IMR-90 (cell line): ENCODE measurements at regions not wholly inside any gene's neighbourhood (a gene's known extent, or its start where the extent isn't known, plus 50 kb on each side); places are given as distances from the start of the nearest gene placed in this dataset.

ENCODE experiments used
- ATAC-seq: fragments of 200-7000 bp; cut with Tn5 transposase; 2 replicates; pipeline ENCODE4 v1.9.1; 2020; ENCODE audit warnings: low read depth, mild to moderate bottlenecking, moderate library complexity
- BruUV-seq: library from RNA; stranded (reverse); fragments of 400-500 nt; replicated peaks from 2 replicates; lab custom pipeline; 2021; lab: Mats Ljungman, UMichigan
- CTCF ChIA-PET: fragments of 300-600 bp; formaldehyde crosslinking; extraction: SDS; loops from one replicate; lab custom pipeline; 2021; ENCODE audit warnings: antibody characterized with exemption; lab: Yijun Ruan, JAX
- POLR2A ChIA-PET: fragments of 300-600 bp; sonication (Branson Sonifier 250); formaldehyde crosslinking; loops from one replicate; lab custom pipeline; 2022; ENCODE audit warnings: antibody characterized with exemption; ENCODE audit not compliant: unreplicated experiment; lab: Charles Lee
- DNase-seq: peaks from one replicate; pipeline ENCODE4 v3.0.0; 2013
- H2AFZ ChIP-seq: replicated peaks from 2 replicates; pipeline ENCODE3; 2013; ENCODE audit warnings: low read length, mild to moderate bottlenecking; ENCODE audit not compliant: poor library complexity
- H2AK5ac ChIP-seq: 2 replicates; pipeline ENCODE4 v1.6.1; 2013; ENCODE audit warnings: low read depth, low read length, inconsistent platforms
- H2AK9ac ChIP-seq: replicated peaks from 2 replicates; pipeline ENCODE3; 2013; ENCODE audit warnings: mild to moderate bottlenecking, low read depth, low read length, moderate library complexity; ENCODE audit not compliant: poor library complexity
- H2BK120ac ChIP-seq: 2 replicates; pipeline ENCODE4 v1.6.1; 2013; ENCODE audit warnings: low read depth, low read length, inconsistent platforms
- H2BK15ac ChIP-seq: 3 replicates; pipeline ENCODE4 v1.6.1; 2013; ENCODE audit warnings: low read depth, low read length, inconsistent platforms
- H2BK20ac ChIP-seq: 2 replicates; pipeline ENCODE4 v1.6.1; 2013; ENCODE audit warnings: low read depth, mild to moderate bottlenecking, inconsistent platforms, low read length, moderate library complexity
- H2BK5ac ChIP-seq: 2 replicates; pipeline ENCODE4 v1.6.1; 2013; ENCODE audit warnings: mild to moderate bottlenecking, low read depth, low read length, inconsistent platforms; ENCODE audit not compliant: poor library complexity, severe bottlenecking
- H3K14ac ChIP-seq: replicated peaks from 2 replicates; pipeline ENCODE4 v1.6.1; 2013; ENCODE audit warnings: low read depth, low read length, inconsistent platforms
- H3K18ac ChIP-seq: 2 replicates; pipeline ENCODE4 v1.6.1; 2013; ENCODE audit warnings: low read depth, low read length, control low read depth
- H3K23ac ChIP-seq: 2 replicates; pipeline ENCODE4 v1.6.1; 2013; ENCODE audit warnings: low read depth, low read length, inconsistent platforms
- H3K27ac ChIP-seq: 2 replicates; pipeline ENCODE4 v1.5.1; 2013; ENCODE audit warnings: mild to moderate bottlenecking, control low read depth, low read length; ENCODE audit not compliant: insufficient read depth
- H3K27me3 ChIP-seq: 2 replicates; pipeline ENCODE4 v1.6.1; 2013; ENCODE audit warnings: low read length; ENCODE audit not compliant: control insufficient read depth, insufficient read depth
- H3K36me3 ChIP-seq: 2 replicates; pipeline ENCODE4 v1.6.1; 2013; ENCODE audit warnings: low read length, mixed read lengths; ENCODE audit not compliant: control insufficient read depth, insufficient read depth
- H3K4ac ChIP-seq: 2 replicates; pipeline ENCODE4 v1.6.1; 2013; ENCODE audit warnings: low read depth, low read length, inconsistent platforms
- H3K4me1 ChIP-seq: 2 replicates; pipeline ENCODE4 v1.6.1; 2013; ENCODE audit warnings: low read length, mixed read lengths; ENCODE audit not compliant: control insufficient read depth, insufficient read depth
- H3K4me2 ChIP-seq: 2 replicates; pipeline ENCODE4 v1.6.1; 2013; ENCODE audit warnings: low read depth, mild to moderate bottlenecking, control low read depth, low read length, moderate library complexity
- H3K4me3 ChIP-seq: 2 replicates; pipeline ENCODE4 v1.5.1; 2013; ENCODE audit warnings: low read depth, mild to moderate bottlenecking, control low read depth, low read length, moderate library complexity; ENCODE audit not compliant: insufficient read depth
- H3K56ac ChIP-seq: 2 replicates; pipeline ENCODE4 v1.6.1; 2013; ENCODE audit warnings: low read length, inconsistent platforms; ENCODE audit not compliant: insufficient read depth; ENCODE audit errors: extremely low read depth
- H3K79me1 ChIP-seq, 2 experiments: 2 replicates each; pipeline ENCODE4 v1.6.1; 2013; ENCODE audit warnings: low read length in 2 of 2, inconsistent platforms in 1 of 2, low read depth in 1 of 2
- H3K9ac ChIP-seq: 2 replicates; pipeline ENCODE4 v1.6.1; 2013; ENCODE audit warnings: low read depth, low read length, control low read depth
- H3K9me1 ChIP-seq: 2 replicates; pipeline ENCODE4 v1.6.1; 2013; ENCODE audit warnings: low read length, inconsistent platforms; ENCODE audit not compliant: insufficient read depth
- H3K9me3 ChIP-seq: 2 replicates; pipeline ENCODE4 v1.6.1; 2013; ENCODE audit warnings: low read length; ENCODE audit not compliant: control insufficient read depth, insufficient read depth
- H4K20me1 ChIP-seq: 2 replicates; pipeline ENCODE4 v1.6.1; 2013; ENCODE audit warnings: low read length, inconsistent platforms; ENCODE audit not compliant: insufficient read depth
- H4K5ac ChIP-seq: 2 replicates; pipeline ENCODE4 v1.6.1; 2013; ENCODE audit warnings: mild to moderate bottlenecking, low read depth, low read length, control low read depth
- H4K8ac ChIP-seq, 2 experiments: 2 replicates each; pipeline ENCODE4 v1.6.1; 2013; ENCODE audit warnings: low read depth in 2 of 2, low read length in 2 of 2, control low read depth in 1 of 2, inconsistent platforms in 1 of 2
- H4K91ac ChIP-seq: 2 replicates; pipeline ENCODE4 v1.6.1; 2013; ENCODE audit warnings: low read depth, low read length, inconsistent platforms; ENCODE audit not compliant: insufficient read depth
- CTCF ChIP-seq: conservative IDR thresholded peaks from 2 replicates; pipeline ENCODE4 v1.5.1; 2012; ENCODE audit warnings: mild to moderate bottlenecking, low read depth, low read length, improper control_type of control experiment
- RFX5 ChIP-seq: IDR thresholded peaks from 2 replicates; pipeline ENCODE4 v1.8.0; 2012; ENCODE audit warnings: low read depth, mild to moderate bottlenecking, low read length, moderate library complexity
- WGBS, 2 experiments: methylation state at CpG; one replicate each; pipeline versions ENCODE4 v1.1.5 to v1.1.7; 2013; ENCODE audit warnings: missing lambda C conversion rate in 2 of 2; ENCODE audit not compliant: insufficient read length in 1 of 2; ENCODE audit errors: extremely low coverage in 2 of 2; 5-methylcytosine and 5-hydroxymethylcytosine counted together
- dilution Hi-C: fragments of 300-500 bp; cut with HindIII; formaldehyde crosslinking; loops from one replicate; pipeline ENCODE4 v1.14.3; 2018; ENCODE audit warnings: low sequenced_read_pairs; ENCODE audit not compliant: unreplicated experiment
- in situ Hi-C: fragments of 300-500 bp; cut with MboI; formaldehyde crosslinking; loops from 3 replicates; pipeline ENCODE4 v1.14.3; 2019; ENCODE audit warnings: low sequenced_read_pairs, inconsistent platforms, mixed read lengths
- intact Hi-C: fragments of 100-400 bp; cut with micrococcal nuclease; formaldehyde crosslinking; loops from 2 replicates; pipeline ENCODE4 v1.10.0; 2022

GRCh38 chr20:4342609-4343008 is 93.5 kb upstream of the ADRA1D start:
- Histone ChIP-seq H3K36me3 (no peaks in the 10 kb centered on the region), H3K9ac (no peak overlapping the region), H3K56ac (no peak overlapping the region), H3K4ac (peak overlapping the region; percentile 9; the same call in 1 of the 2 replicates), H3K4me3 (no peak overlapping the region), H2BK15ac (no peak overlapping the region), H4K91ac (no peak overlapping the region), H2AK5ac (peak overlapping the region; percentile 13; the same call in 1 of the 2 replicates), H3K14ac (no peak overlapping the region; the same call in 1 of the 2 replicates), H3K23ac (no peak overlapping the region), H3K4me1 (peaks cover 7% of the 10 kb centered on the region), H3K27me3 (peaks cover 17% of the 10 kb centered on the region), H4K8ac (no peak overlapping the region), H2AFZ (no peak overlapping the region), H3K27ac (no peak overlapping the region), H3K9me1 (peaks cover 3% of the 10 kb centered on the region; the same call in 1 of the 2 replicates), H3K9me3 (no peaks in the 10 kb centered on the region), H3K4me2 (peak overlapping the region; percentile 25; the same call in 1 of the 2 replicates), H2BK5ac (no peak overlapping the region), H2BK20ac (0 out of 2 replicates have a peak overlapping the region, but pooled peaks have one; percentile 27), H3K18ac (peak overlapping the region; percentile 47; the same call in 1 of the 2 replicates), H2AK9ac (no peak overlapping the region), H3K79me1 (no peaks in the 10 kb centered on the region), H4K5ac (no peak overlapping the region; the same call in 1 of the 2 replicates), H4K20me1 (peaks cover 3% of the 10 kb centered on the region; the same call in 1 of the 2 replicates), H2BK120ac (no peak overlapping the region)
- dilution Hi-C loops, result no loop called here
- 42% methylated on average over 1 of the region's 2 CpGs; no CpG with 5 or more reads in 1 of the 2 experiments for WGBS, 2 experiments
- in situ Hi-C loops, result no loop called here
- no peak for TF ChIP-seq CTCF
- no peak for TF ChIP-seq RFX5
- ATAC-seq, result no peak
- intact Hi-C loops, result no loop called here
- POLR2A ChIA-PET, result no interaction called here
- BruUV-seq, result no TSS peak
- CTCF ChIA-PET, result no interaction called here
- no peak for DNase-seq
